NOMO-1 treated with DMSO at 0.1 percent for 48 hours (cell line): ENCODE measurements at regions not wholly inside any gene's neighbourhood (a gene's known extent, or its start where the extent isn't known, plus 50 kb on each side); places are given as distances from the start of the nearest gene placed in this dataset.

Experiments
- DNase-seq: peaks from one replicate; lab custom pipeline; 2025; ENCODE audit not compliant: unreplicated experiment; lab: John Stamatoyannopoulos, UW

GRCh38 chr1:239590556-239590955 lies 204.2 kb downstream of the CHRM3 start:
- DNase-seq, result no peak

- no peak for DNase-seq
Measured at GRCh38 chr1:239593527-239593926, 207.2 kb downstream of the CHRM3 start.

- DNase-seq, result no peak
Measured at GRCh38 chr1:239600588-239600987, 214.2 kb downstream of the CHRM3 start.

GRCh38 chr1:239601108-239601507 lies 214.7 kb downstream of the CHRM3 start:
- DNase-seq, result no peak

- DNase-seq, result no peak
Measured at GRCh38 chr1:239603530-239603929, 217.2 kb downstream of the CHRM3 start.

- no peak for DNase-seq
Measured at GRCh38 chr1:239606850-239607400, 220.6 kb downstream of the CHRM3 start.

GRCh38 chr1:239608469-239608868 lies 222.1 kb downstream of the CHRM3 start:
- no peak for DNase-seq

GRCh38 chr1:239612379-239612778 lies 226.0 kb downstream of the CHRM3 start:
- no peak for DNase-seq

- no peak for DNase-seq
Measured at GRCh38 chr1:239616673-239617072, 230.3 kb downstream of the CHRM3 start.

GRCh38 chr1:239617259-239617658 lies 230.9 kb downstream of the CHRM3 start:
- no peak for DNase-seq

GRCh38 chr1:239617731-239618130 lies 231.4 kb downstream of the CHRM3 start:
- no peak for DNase-seq

- DNase-seq, result no peak
Measured at GRCh38 chr1:239619190-239619589, 232.8 kb downstream of the CHRM3 start.

GRCh38 chr1:239630767-239631166 lies 244.4 kb downstream of the CHRM3 start:
- no peak for DNase-seq

- DNase-seq, result no peak
Measured at GRCh38 chr1:239633432-239633831, 247.1 kb downstream of the CHRM3 start.

- DNase-seq, result no peak
Measured at GRCh38 chr1:239635276-239635675, 248.9 kb downstream of the CHRM3 start.

GRCh38 chr1:239636347-239636746 lies 250.0 kb downstream of the CHRM3 start:
- DNase-seq, result no peak

- no peak for DNase-seq
Measured at GRCh38 chr1:239644604-239645003, 258.2 kb downstream of the CHRM3 start.

GRCh38 chr1:239647045-239647444 lies 260.7 kb downstream of the CHRM3 start:
- no peak for DNase-seq

GRCh38 chr1:239647964-239648632 lies 261.7 kb downstream of the CHRM3 start:
- DNase-seq, result no peak

GRCh38 chr1:239655023-239655422 lies 268.7 kb downstream of the CHRM3 start:
- DNase-seq, result no peak

GRCh38 chr1:239657291-239657690 lies 270.9 kb downstream of the CHRM3 start:
- no peak for DNase-seq

- no peak for DNase-seq
Measured at GRCh38 chr1:239662950-239663349, 276.6 kb downstream of the CHRM3 start.

- no peak for DNase-seq
Measured at GRCh38 chr1:239672256-239672655, 285.9 kb downstream of the CHRM3 start.
